HL-60 (cell line): ENCODE measurements at regions not wholly inside any gene's neighbourhood (a gene's known extent, or its start where the extent isn't known, plus 50 kb on each side); places are given as distances from the start of the nearest gene placed in this dataset.

ENCODE experiments used
- DNase-seq, 2 experiments: peaks; one replicate each; pipeline ENCODE4 v3.0.0-alpha.2; 2010 to 2020; ENCODE audit warnings: low read depth in 1 of 2, low spot score in 1 of 2
- H3K27ac ChIP-seq: fragments of 250-450 bp; sonication (Bioruptor Pico); replicated peaks from 2 replicates; pipeline ENCODE4 v1.5.1; 2020; ENCODE audit warnings: mild to moderate bottlenecking, moderate library complexity
- H3K27me3 ChIP-seq: fragments of 250-450 bp; sonication (Bioruptor Pico); 2 replicates; pipeline ENCODE4 v1.5.1; 2021; ENCODE audit warnings: mild to moderate bottlenecking, moderate library complexity; ENCODE audit not compliant: insufficient read depth, poor library complexity, severe bottlenecking
- H3K4me3 ChIP-seq: replicated peaks from 2 replicates; pipeline ENCODE4 v1.5.1; 2011; ENCODE audit warnings: mild to moderate bottlenecking, control low read depth, low read length; ENCODE audit not compliant: insufficient read depth
- CTCF ChIP-seq: IDR thresholded peaks from one replicate; pipeline ENCODE4 v1.5.1; 2011; ENCODE audit warnings: low read length, control low read depth, inconsistent platforms; ENCODE audit not compliant: insufficient read depth
- GABPA ChIP-seq: IDR thresholded peaks from 2 replicates; pipeline ENCODE4 v1.6.1; 2012; ENCODE audit warnings: low read depth
- POLR2AphosphoS5 ChIP-seq: IDR thresholded peaks from 2 replicates; pipeline ENCODE4 v1.6.1; 2012; ENCODE audit warnings: low read depth
- REST ChIP-seq: IDR thresholded peaks from 2 replicates; pipeline ENCODE4 v1.6.1; 2012; ENCODE audit warnings: low read depth; ENCODE audit not compliant: insufficient replicate concordance
- SPI1 ChIP-seq: IDR thresholded peaks from 2 replicates; pipeline ENCODE4 v1.6.1; 2012; ENCODE audit warnings: low read depth, mild to moderate bottlenecking, borderline replicate concordance

GRCh38 chr14:86938320-86938719, 1054.7 kb downstream of the GALC start:
- no peak for DNase-seq
- TF ChIP-seq POLR2AphosphoS5 (no peak), CTCF (no peak), SPI1 (no peak), GABPA (no peak), REST (no peak)
- Histone ChIP-seq H3K4me3 (no peak overlapping the region), H3K27ac (no peak overlapping the region), H3K27me3 (no peaks in the 10 kb centered on the region)

GRCh38 chr14:86936556-86936955, 1056.4 kb downstream of the GALC start:
- no peak overlapping the region for H3K4me3 ChIP-seq
- TF ChIP-seq POLR2AphosphoS5 (no peak), GABPA (no peak), SPI1 (no peak), REST (no peak), CTCF (no peak)
- H3K27me3 ChIP-seq = no peaks in the 10 kb centered on the region
- no peak for DNase-seq
- no peak overlapping the region for H3K27ac ChIP-seq

GRCh38 chr14:86935241-86935885, 1057.6 kb downstream of the GALC start:
- no peak for TF ChIP-seq SPI1
- no peak for TF ChIP-seq POLR2AphosphoS5
- no peak for TF ChIP-seq CTCF
- TF ChIP-seq GABPA = no peak
- TF ChIP-seq REST = no peak
- DNase-seq = no peak
- Histone ChIP-seq H3K4me3 (no peak overlapping the region), H3K27me3 (no peaks in the 10 kb centered on the region), H3K27ac (no peak overlapping the region)
